Tibial artery (tissue), 4 donors: ENCODE measurements at regions not wholly inside any gene's neighbourhood (a gene's known extent, or its start where the extent isn't known, plus 50 kb on each side); places are given as distances from the start of the nearest gene placed in this dataset.

ENCODE experiments used
- DNase-seq, 2 donors: peaks; one replicate each; pipeline ENCODE4 v3.0.0-alpha.2; 2019
- H3K27ac ChIP-seq, 2 donors: fragments of 200-600 bp; sonication (generic) in 1 of 2; 1 replicate in 1 of 2; 2 replicates in 1 of 2; pipeline ENCODE4 v1.5.1; 2018 to 2019; ENCODE audit warnings: mild to moderate bottlenecking in 1 of 2
- H3K27me3 ChIP-seq, 2 donors: fragments of 200-600 bp; sonication (generic) in 1 of 2; one replicate each; pipeline versions ENCODE4 v1.5.1 to v1.6.0; 2016 to 2019
- H3K36me3 ChIP-seq, 3 donors: fragments of 200-600 bp; sonication (generic) in 2 of 3; one replicate each; pipeline ENCODE4 v1.5.1; 2016 to 2019; ENCODE audit warnings: mild to moderate bottlenecking in 2 of 3
- H3K4me1 ChIP-seq, 4 donors: fragments of 200-600 bp; sonication (generic) in 2 of 4; 1 replicate in 3 of 4; 2 replicates in 1 of 4; pipeline ENCODE4 v1.5.1; 2016 to 2019
- H3K4me3 ChIP-seq, 2 donors: fragments of 200-600 bp; sonication (generic) in 1 of 2; 1 replicate in 1 of 2; 2 replicates in 1 of 2; pipeline ENCODE4 v1.5.1; 2018 to 2019; ENCODE audit warnings: mild to moderate bottlenecking in 2 of 2
- H3K9me3 ChIP-seq, 3 donors: fragments of 200-600 bp; sonication (generic) in 1 of 3; one replicate each; pipeline ENCODE4 v1.5.1; 2016 to 2019
- CTCF ChIP-seq, 2 experiments: fragments of 200-600 bp in 1 of 2; fragments of 450-650 bp in 1 of 2; IDR thresholded peaks; one replicate each; pipeline ENCODE4 v1.5.1; 2017 to 2019; ENCODE audit warnings: antibody characterized with exemption in 2 of 2, mild to moderate bottlenecking in 1 of 2, moderate library complexity in 1 of 2
- intact Hi-C: fragments of 100-400 bp; cut with DNase I; formaldehyde crosslinking; loops from one replicate; pipeline ENCODE4 v1.15.0; 2023; ENCODE audit warnings: low total_unique reads

DNA sequence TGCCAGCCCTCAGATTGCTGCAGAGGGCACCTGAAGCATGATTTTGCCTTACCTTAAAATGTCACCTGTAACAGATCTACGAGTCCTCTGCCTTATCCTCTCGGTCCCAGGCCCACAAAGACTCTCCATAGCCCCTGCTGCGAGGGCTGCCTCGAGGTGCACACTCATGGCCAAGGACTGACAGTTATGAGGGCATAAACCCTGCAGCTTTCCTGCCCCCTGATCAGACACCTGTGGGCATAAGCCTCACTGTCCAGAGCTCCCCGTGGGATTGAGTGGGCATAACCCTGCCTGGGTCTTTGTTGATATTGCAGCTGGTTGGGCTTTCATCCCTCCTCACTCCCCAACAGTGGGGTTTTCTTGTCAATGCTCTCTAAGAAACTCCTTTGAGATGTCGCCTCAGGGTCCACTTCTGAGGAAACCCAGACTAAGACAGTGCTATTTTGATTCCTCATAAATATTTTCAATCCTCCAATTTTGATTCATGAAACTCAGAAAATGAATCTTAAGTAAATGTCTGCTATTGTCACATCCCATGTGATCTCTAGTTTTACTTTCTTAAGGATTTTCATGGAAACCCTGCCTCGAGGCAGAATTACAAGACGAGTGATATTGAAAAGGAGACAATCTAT, 108.5 kb upstream of the NCK2 start:
- intact Hi-C loops = no loop called here
- no peak overlapping the region for H3K27ac ChIP-seq

DNA sequence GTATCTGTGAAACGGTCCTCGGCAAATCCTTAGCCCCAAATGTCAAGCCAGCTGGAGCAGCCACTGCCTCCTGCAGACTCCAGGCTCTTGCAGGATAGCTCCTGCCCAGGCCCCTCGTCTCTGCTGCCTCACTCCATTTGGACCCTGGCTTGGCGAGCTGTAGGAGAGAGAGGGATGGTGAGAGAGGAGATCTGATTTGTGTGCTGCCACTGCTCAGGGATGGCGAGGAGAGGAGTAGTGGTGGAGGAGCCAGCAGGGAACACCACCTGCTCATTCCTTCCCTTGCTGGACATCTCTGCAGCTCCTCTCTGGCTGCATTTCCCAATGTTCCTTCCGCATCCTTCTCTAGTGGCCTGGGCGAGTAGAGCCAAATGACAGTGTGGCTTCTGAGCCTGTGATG, 109.1 kb upstream of the NCK2 start:
- Histone ChIP-seq H3K9me3 (no peaks in the 10 kb centered on the region), H3K27me3 (peaks cover 0 to 3% of the 10 kb centered on the region in 2 donors), H3K36me3 (no peaks in the 10 kb centered on the region), H3K4me1 (no peaks in the 10 kb centered on the region), H3K27ac (no peak overlapping the region), H3K4me3 (no peak overlapping the region)
- intact Hi-C loops = no loop called here
- TF ChIP-seq CTCF (IDR thresholded peaks at IDR 0.05) = no peak
- no peak for DNase-seq

More for the DNA sequence above, 108.5 kb upstream of the NCK2 start:
- H3K4me1 ChIP-seq = no peaks in the 10 kb centered on the region
- TF ChIP-seq CTCF (IDR thresholded peaks at IDR 0.05) = no peak
- H3K36me3 ChIP-seq = no peaks in the 10 kb centered on the region
- no peaks in the 10 kb centered on the region for H3K9me3 ChIP-seq
- no peaks in the 10 kb centered on the region for H3K27me3 ChIP-seq
- no peak for DNase-seq
- H3K4me3 ChIP-seq = no peak overlapping the region

DNA sequence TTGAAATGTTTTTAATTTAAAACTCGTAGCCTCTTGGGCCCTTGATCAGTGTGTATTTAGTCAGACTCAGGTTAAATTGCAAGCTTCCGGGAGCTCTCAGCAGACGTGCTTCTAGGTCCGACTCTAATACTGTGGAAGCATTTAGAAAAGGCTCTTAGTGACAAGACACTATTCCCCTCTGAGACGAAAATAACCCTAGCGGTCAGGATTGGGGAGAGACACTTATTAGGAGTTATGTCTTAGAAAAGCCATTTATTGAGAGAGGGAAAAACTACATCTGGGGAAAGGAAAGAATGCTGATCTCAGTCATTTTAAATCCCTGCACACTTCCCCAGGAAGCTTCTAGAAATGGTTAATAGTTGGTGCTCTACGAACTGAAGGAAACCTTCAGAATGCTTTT, 110.5 kb upstream of the NCK2 start:
- no peaks in the 10 kb centered on the region for H3K4me1 ChIP-seq
- DNase-seq = no peak
- no peaks in the 10 kb centered on the region for H3K9me3 ChIP-seq
- intact Hi-C loops = no loop called here
- H3K27ac ChIP-seq = no peak overlapping the region
- no peak for TF ChIP-seq CTCF (IDR thresholded peaks at IDR 0.05)
- H3K36me3 ChIP-seq = no peaks in the 10 kb centered on the region
- no peak overlapping the region for H3K4me3 ChIP-seq
- peaks cover 0 to 10% of the 10 kb centered on the region in 2 donors for H3K27me3 ChIP-seq

GRCh38 chr2:105631922-105632321, 112.8 kb upstream of the NCK2 start:
- no peaks in the 10 kb centered on the region for H3K36me3 ChIP-seq
- no peak for DNase-seq
- H3K27me3 ChIP-seq = peaks cover 0 to 10% of the 10 kb centered on the region in 2 donors
- H3K4me1 ChIP-seq = no peaks in the 10 kb centered on the region
- H3K27ac ChIP-seq = no peak overlapping the region
- no peak for TF ChIP-seq CTCF (IDR thresholded peaks at IDR 0.05)
- no peak overlapping the region for H3K4me3 ChIP-seq
- H3K9me3 ChIP-seq = no peaks in the 10 kb centered on the region
- intact Hi-C loops = no loop called here

DNA sequence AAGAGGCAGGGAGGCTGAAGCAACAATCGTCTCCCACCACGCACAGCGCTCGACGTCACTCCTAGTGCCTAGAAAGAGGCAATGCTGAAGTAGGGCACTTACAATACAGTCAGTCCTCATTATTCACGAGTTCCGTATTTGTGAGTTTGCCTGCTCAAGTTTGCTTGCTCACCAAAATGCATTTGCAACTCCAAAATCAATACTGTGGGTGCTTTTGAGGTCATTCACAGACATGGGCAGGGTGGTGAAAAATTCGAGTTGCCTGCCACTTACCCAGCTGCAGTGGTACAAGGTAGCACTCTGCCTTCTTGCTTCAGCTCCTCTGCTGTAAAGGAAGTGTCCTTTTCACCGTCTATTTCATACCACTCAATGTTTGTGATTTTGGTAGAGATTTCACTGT, 113.7 kb upstream of the NCK2 start:
- no peak for DNase-seq
- intact Hi-C loops = no loop called here
- no peaks in the 10 kb centered on the region for H3K4me1 ChIP-seq
- H3K4me3 ChIP-seq = no peak overlapping the region
- no peaks in the 10 kb centered on the region for H3K36me3 ChIP-seq
- H3K9me3 ChIP-seq = no peaks in the 10 kb centered on the region
- no peak for TF ChIP-seq CTCF (IDR thresholded peaks at IDR 0.05)
- peaks cover 0 to 10% of the 10 kb centered on the region in 2 donors for H3K27me3 ChIP-seq
- H3K27ac ChIP-seq = no peak overlapping the region

GRCh38 chr2:105629634-105630033, 115.1 kb upstream of the NCK2 start:
- no peaks in the 10 kb centered on the region for H3K9me3 ChIP-seq
- H3K4me1 ChIP-seq = no peaks in the 10 kb centered on the region
- peaks cover 0 to 10% of the 10 kb centered on the region in 2 donors for H3K27me3 ChIP-seq
- intact Hi-C loops = no loop called here
- H3K4me3 ChIP-seq = no peak overlapping the region
- TF ChIP-seq CTCF (IDR thresholded peaks at IDR 0.05) = no peak
- no peaks in the 10 kb centered on the region for H3K36me3 ChIP-seq
- H3K27ac ChIP-seq = no peak overlapping the region
- DNase-seq = no peak
